ENCODE measurements at regions not wholly inside any gene's neighbourhood (a gene's known extent, or its start where the extent isn't known, plus 50 kb on each side); places are given as distances from the start of the nearest gene placed in this dataset.

- no peaks in the 10 kb centered on the region for H3K9me3 ChIP-seq
- H3K36me3 ChIP-seq = no peaks in the 10 kb centered on the region
- no peaks in the 10 kb centered on the region for H3K4me1 ChIP-seq (ENCODE audit: control insufficient read depth in 1 of 2, insufficient read depth in 1 of 2, low read depth in 1 of 2, low read length in 1 of 2)
- H3K4me3 ChIP-seq (ENCODE audit: low read depth in 1 of 2, low read length in 1 of 2) = no peak overlapping the region
- no peak overlapping the region for H3K27ac ChIP-seq
- TF ChIP-seq CTCF (IDR thresholded peaks at IDR 0.05) = no peak
- no peaks in the 10 kb centered on the region for H3K27me3 ChIP-seq
These were observed 1348.6 kb upstream of the ACVR2A start for GRCh38 chr2:146496248-146496647.

GRCh38 chr2:146489386-146489785, 1355.4 kb upstream of the ACVR2A start:
- Histone ChIP-seq H3K4me3 (ENCODE audit: low read depth in 1 of 2, low read length in 1 of 2) (no peak overlapping the region), H3K9me3 (no peaks in the 10 kb centered on the region), H3K4me1 (ENCODE audit: control insufficient read depth in 1 of 2, insufficient read depth in 1 of 2, low read depth in 1 of 2, low read length in 1 of 2) (no peaks in the 10 kb centered on the region), H3K27me3 (no peaks in the 10 kb centered on the region), H3K27ac (no peak overlapping the region), H3K36me3 (no peaks in the 10 kb centered on the region)
- no peak for TF ChIP-seq CTCF (IDR thresholded peaks at IDR 0.05)

GRCh38 chr2:146481629-146482028, 1363.2 kb upstream of the ACVR2A start:
- Histone ChIP-seq H3K4me1 (ENCODE audit: control insufficient read depth in 1 of 2, insufficient read depth in 1 of 2, low read depth in 1 of 2, low read length in 1 of 2) (no peaks in the 10 kb centered on the region), H3K27ac (no peak overlapping the region), H3K4me3 (ENCODE audit: low read depth in 1 of 2, low read length in 1 of 2) (no peak overlapping the region), H3K9me3 (no peaks in the 10 kb centered on the region), H3K36me3 (no peaks in the 10 kb centered on the region), H3K27me3 (no peaks in the 10 kb centered on the region)
- no peak for TF ChIP-seq CTCF (IDR thresholded peaks at IDR 0.05)

GRCh38 chr2:146477383-146477782, 1367.4 kb upstream of the ACVR2A start:
- Histone ChIP-seq H3K4me3 (ENCODE audit: low read depth in 1 of 2, low read length in 1 of 2) (no peak overlapping the region), H3K36me3 (no peaks in the 10 kb centered on the region), H3K9me3 (no peaks in the 10 kb centered on the region), H3K4me1 (ENCODE audit: control insufficient read depth in 1 of 2, insufficient read depth in 1 of 2, low read depth in 1 of 2, low read length in 1 of 2) (no peaks in the 10 kb centered on the region), H3K27ac (no peak overlapping the region), H3K27me3 (no peaks in the 10 kb centered on the region)
- no peak for TF ChIP-seq CTCF (IDR thresholded peaks at IDR 0.05)

GRCh38 chr2:146468578-146468977, 1376.3 kb upstream of the ACVR2A start:
- TF ChIP-seq CTCF (IDR thresholded peaks at IDR 0.05) = no peak
- no peaks in the 10 kb centered on the region for H3K36me3 ChIP-seq
- H3K9me3 ChIP-seq = no peaks in the 10 kb centered on the region
- no peak overlapping the region for H3K27ac ChIP-seq
- no peaks in the 10 kb centered on the region for H3K27me3 ChIP-seq
- no peak overlapping the region for H3K4me3 ChIP-seq (ENCODE audit: low read depth in 1 of 2, low read length in 1 of 2)
- no peaks in the 10 kb centered on the region for H3K4me1 ChIP-seq (ENCODE audit: control insufficient read depth in 1 of 2, insufficient read depth in 1 of 2, low read depth in 1 of 2, low read length in 1 of 2)

GRCh38 chr2:146467425-146467824, 1377.4 kb upstream of the ACVR2A start:
- no peaks in the 10 kb centered on the region for H3K9me3 ChIP-seq
- no peaks in the 10 kb centered on the region for H3K4me1 ChIP-seq (ENCODE audit: control insufficient read depth in 1 of 2, insufficient read depth in 1 of 2, low read depth in 1 of 2, low read length in 1 of 2)
- H3K27ac ChIP-seq = no peak overlapping the region
- H3K36me3 ChIP-seq = no peaks in the 10 kb centered on the region
- no peaks in the 10 kb centered on the region for H3K27me3 ChIP-seq
- H3K4me3 ChIP-seq (ENCODE audit: low read depth in 1 of 2, low read length in 1 of 2) = no peak overlapping the region
- TF ChIP-seq CTCF (IDR thresholded peaks at IDR 0.05) = no peak

Measured in neutrophil (primary cell).